OCI-LY1 (cell line): ENCODE measurements at regions not wholly inside any gene's neighbourhood (a gene's known extent, or its start where the extent isn't known, plus 50 kb on each side); places are given as distances from the start of the nearest gene placed in this dataset.

ENCODE experiments used
- H2AFZ ChIP-seq: fragments of 200-600 bp; sonication (generic), shearing (Covaris generic); 2 replicates; pipeline ENCODE4 v1.6.0; 2014; ENCODE audit warnings: antibody characterized with exemption, mild to moderate bottlenecking, low read length
- H3F3A ChIP-seq: fragments of 200-600 bp; sonication (generic), shearing (Covaris generic); 2 replicates; pipeline ENCODE4 v1.6.0; 2014; ENCODE audit warnings: mild to moderate bottlenecking, antibody characterized with exemption, low read length, moderate library complexity; ENCODE audit not compliant: insufficient read depth
- H3K27ac ChIP-seq: fragments of 200-600 bp; sonication (generic); 2 replicates; pipeline ENCODE4 v1.5.1; 2014; ENCODE audit warnings: low read length, mixed run types, mild to moderate bottlenecking, low read depth; ENCODE audit not compliant: poor library complexity, severe bottlenecking
- H3K27me3 ChIP-seq: fragments of 200-600 bp; sonication (generic); 2 replicates; pipeline ENCODE4 v1.6.0; 2014; ENCODE audit warnings: antibody characterized with exemption, mild to moderate bottlenecking, low read length, moderate library complexity; ENCODE audit not compliant: insufficient read depth
- H3K36me3 ChIP-seq: fragments of 200-600 bp; sonication (generic); 2 replicates; pipeline ENCODE4 v1.6.1; 2014; ENCODE audit warnings: mild to moderate bottlenecking, antibody characterized with exemption, low read length, moderate library complexity, mixed read lengths; ENCODE audit not compliant: insufficient read depth
- H3K4me1 ChIP-seq: fragments of 200-600 bp; sonication (generic); 2 replicates; pipeline ENCODE4 v1.5.1; 2014; ENCODE audit warnings: mild to moderate bottlenecking, low read length, moderate library complexity; ENCODE audit not compliant: insufficient read depth, severe bottlenecking
- H3K4me2 ChIP-seq: fragments of 200-600 bp; sonication (generic), shearing (Covaris generic); 2 replicates; pipeline ENCODE4 v1.6.1; 2014; ENCODE audit warnings: low read length
- H3K4me3 ChIP-seq: fragments of 200-600 bp; sonication (generic); 2 replicates; pipeline ENCODE4 v1.5.1; 2014; ENCODE audit warnings: low read length, low read depth, mild to moderate bottlenecking, mixed read lengths; ENCODE audit not compliant: poor library complexity, severe bottlenecking
- H3K79me2 ChIP-seq: fragments of 200-600 bp; shearing (Covaris generic); 2 replicates; pipeline ENCODE4 v1.6.1; 2016; ENCODE audit warnings: mixed run types, low read length, mixed read lengths; ENCODE audit not compliant: insufficient read depth
- H3K9ac ChIP-seq: fragments of 200-600 bp; sonication (generic), shearing (Covaris generic); 2 replicates; pipeline ENCODE4 v1.6.1; 2014; ENCODE audit warnings: mild to moderate bottlenecking, low read length, mixed read lengths
- H3K9me2 ChIP-seq: fragments of 200-600 bp; sonication (generic), shearing (Covaris generic); 2 replicates; pipeline ENCODE4 v1.6.1; 2014; ENCODE audit warnings: low read depth, mild to moderate bottlenecking, low read length, mixed read lengths
- H3K9me3 ChIP-seq: fragments of 200-600 bp; shearing (Covaris generic); 2 replicates; pipeline ENCODE4 v1.6.1; 2014; ENCODE audit warnings: low read length, mixed read lengths
- H4K20me1 ChIP-seq: fragments of 200-600 bp; sonication (generic), shearing (Covaris generic); 2 replicates; pipeline ENCODE4 v1.6.0; 2016; ENCODE audit warnings: mild to moderate bottlenecking, low read length; ENCODE audit not compliant: insufficient read depth
- CTCF ChIP-seq: fragments of 200-600 bp; sonication (generic), shearing (Covaris generic); IDR thresholded peaks from 2 replicates; pipeline ENCODE4 v1.5.1; 2017; ENCODE audit warnings: mild to moderate bottlenecking, antibody characterized with exemption, low read length, moderate library complexity, mixed read lengths
- EZH2 ChIP-seq: fragments of 200-600 bp; sonication (generic), shearing (Covaris generic); IDR thresholded peaks from 2 replicates; pipeline ENCODE4 v1.8.0; 2017; ENCODE audit warnings: borderline replicate concordance, mixed run types, mild to moderate bottlenecking, antibody characterized with exemption, low read length, moderate library complexity, mixed read lengths

GRCh38 chr1:164423136-164423535, 135.8 kb upstream of the PBX1 start:
- no peaks in the 10 kb centered on the region for H3K9me2 ChIP-seq
- no peak overlapping the region for H3K4me2 ChIP-seq
- H3K27ac ChIP-seq: no peak overlapping the region
- no peak overlapping the region for H3K9ac ChIP-seq
- no peaks in the 10 kb centered on the region for H3K36me3 ChIP-seq
- H2AFZ ChIP-seq: no peak overlapping the region
- TF ChIP-seq CTCF (no peak), EZH2 (no peak)
- H3K79me2 ChIP-seq: no peaks in the 10 kb centered on the region
- no peak overlapping the region for H3K4me3 ChIP-seq
- H3K9me3 ChIP-seq: no peaks in the 10 kb centered on the region
- H3K4me1 ChIP-seq: no peaks in the 10 kb centered on the region
- no peaks in the 10 kb centered on the region for H3F3A ChIP-seq
- no peaks in the 10 kb centered on the region for H3K27me3 ChIP-seq
- no peaks in the 10 kb centered on the region for H4K20me1 ChIP-seq

- TF ChIP-seq CTCF: no peak
- no peak for TF ChIP-seq EZH2
- no peaks in the 10 kb centered on the region for H3K9me3 ChIP-seq
- no peak overlapping the region for H3K9ac ChIP-seq
These were observed 125.7 kb upstream of the PBX1 start for GRCh38 chr1:164433141-164433817.

GRCh38 chr1:164433818-164434170, 125.2 kb upstream of the PBX1 start:
- Histone ChIP-seq H2AFZ (no peak overlapping the region), H3K4me2 (no peak overlapping the region), H3K9ac (no peak overlapping the region), H3K79me2 (no peaks in the 10 kb centered on the region), H3K36me3 (no peaks in the 10 kb centered on the region), H3K9me3 (no peaks in the 10 kb centered on the region), H3K4me3 (no peak overlapping the region), H3K4me1 (no peaks in the 10 kb centered on the region), H3F3A (no peaks in the 10 kb centered on the region), H3K9me2 (no peaks in the 10 kb centered on the region), H3K27ac (no peak overlapping the region), H3K27me3 (no peaks in the 10 kb centered on the region), H4K20me1 (no peaks in the 10 kb centered on the region)
- TF ChIP-seq EZH2 (no peak), CTCF (no peak)

More at GRCh38 chr1:164433141-164433817, 125.7 kb upstream of the PBX1 start:
- Histone ChIP-seq H3K4me2 (no peak overlapping the region), H4K20me1 (no peaks in the 10 kb centered on the region), H3K79me2 (no peaks in the 10 kb centered on the region), H3K4me3 (no peak overlapping the region), H3K27me3 (no peaks in the 10 kb centered on the region), H2AFZ (no peak overlapping the region), H3F3A (no peaks in the 10 kb centered on the region), H3K27ac (no peak overlapping the region), H3K36me3 (no peaks in the 10 kb centered on the region), H3K9me2 (no peaks in the 10 kb centered on the region), H3K4me1 (no peaks in the 10 kb centered on the region)
